Renal cortex interstitium (tissue), 11 donors: ENCODE measurements at regions not wholly inside any gene's neighbourhood (a gene's known extent, or its start where the extent isn't known, plus 50 kb on each side); places are given as distances from the start of the nearest gene placed in this dataset.

Experiments
- DNase-seq, 11 donors: peaks; one replicate each; pipeline ENCODE4 v3.0.0-alpha.2; 2013; ENCODE audit warnings: low read depth in 9 of 11, low spot score in 4 of 11; ENCODE audit errors: extremely low read depth in 1 of 11

- DNase-seq = no peak
Observed at GRCh38 chr9:90287567-90288274, 354.9 kb downstream of the DIRAS2 start.

GRCh38 chr9:90288275-90288639 lies 354.4 kb downstream of the DIRAS2 start:
- DNase-seq = no peak

DNA sequence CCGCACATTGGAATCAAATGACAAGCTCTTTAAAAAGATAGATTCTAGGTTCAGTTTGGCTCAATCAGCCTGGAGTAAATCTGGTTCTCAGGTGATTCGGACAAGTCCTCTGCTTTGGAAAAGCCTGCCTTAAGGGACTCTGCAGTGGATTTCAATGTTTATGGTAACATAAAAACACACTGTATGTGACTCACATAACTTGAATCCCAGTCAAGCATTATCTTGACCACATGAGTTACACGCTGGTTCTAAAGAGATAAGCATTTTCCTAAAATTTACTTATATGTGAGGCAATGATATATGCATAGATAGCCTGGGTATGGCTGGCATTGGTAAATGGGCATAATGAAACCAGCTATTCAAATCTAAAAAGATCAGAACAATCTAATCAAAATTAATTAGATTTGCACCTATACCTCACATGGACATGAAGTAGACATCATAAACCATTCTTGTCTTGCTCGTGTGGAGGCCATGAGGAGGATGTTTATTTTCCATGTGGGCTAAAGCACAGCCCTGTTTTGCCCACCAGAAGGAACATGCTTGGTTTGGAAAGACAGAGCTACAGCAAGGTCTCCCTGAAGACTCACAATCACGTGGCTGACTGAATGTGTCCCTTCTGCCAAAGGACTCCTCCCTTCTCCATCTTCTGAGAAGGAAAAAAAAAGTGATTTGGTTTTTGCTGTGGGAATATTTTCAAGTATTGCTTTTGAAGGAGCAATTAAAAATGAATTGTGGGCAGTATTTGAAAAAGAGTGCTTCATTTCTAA lies 351.7 kb downstream of the DIRAS2 start:
- no peak for DNase-seq

- DNase-seq = no peak
Observed at GRCh38 chr9:90296539-90296938, 346.1 kb downstream of the DIRAS2 start.

GRCh38 chr9:90299968-90300367 lies 342.7 kb downstream of the DIRAS2 start:
- DNase-seq = no peak

DNA sequence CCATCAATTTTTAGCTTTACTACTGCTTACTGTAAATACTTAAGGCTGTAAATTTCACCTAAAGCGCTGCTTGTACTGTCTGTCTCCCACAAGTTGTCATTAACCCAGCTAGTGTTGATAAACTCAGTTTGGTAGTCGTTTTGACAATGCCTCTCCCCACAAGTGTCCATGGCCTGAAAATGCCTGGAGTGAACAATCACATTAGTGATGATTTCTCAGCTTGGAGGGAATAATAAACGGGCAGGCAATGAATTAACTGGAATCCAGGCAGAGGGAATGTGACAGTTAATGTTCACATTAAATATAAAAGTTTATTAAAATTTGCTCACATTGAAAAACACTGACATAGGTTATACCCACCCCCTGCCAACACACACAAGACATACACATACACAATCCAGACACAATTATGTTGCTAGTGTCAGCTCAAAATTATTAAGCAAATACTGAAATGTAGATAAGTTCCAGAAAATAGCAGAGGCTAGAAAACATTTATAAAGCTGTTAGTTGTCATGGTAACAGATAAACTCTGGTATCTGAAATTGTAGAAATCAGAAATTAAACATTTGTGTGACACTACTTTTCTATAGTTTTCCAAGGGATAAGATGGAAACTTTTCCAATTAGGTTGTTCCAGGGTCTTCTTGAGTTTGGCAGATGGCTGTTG lies 341.9 kb downstream of the DIRAS2 start:
- DNase-seq = no peak

- DNase-seq = no peak
Observed at GRCh38 chr9:90301277-90301653, 341.4 kb downstream of the DIRAS2 start.

GRCh38 chr9:90303655-90304054 lies 339.0 kb downstream of the DIRAS2 start:
- no peak for DNase-seq

- DNase-seq = no peak
Observed at GRCh38 chr9:90306158-90306557, 336.5 kb downstream of the DIRAS2 start.

GRCh38 chr9:90307167-90307833 lies 335.3 kb downstream of the DIRAS2 start:
- DNase-seq = peak in 8 of 11 donors; percentile 26 to 61 (median 56)

GRCh38 chr9:90307891-90308290 lies 334.7 kb downstream of the DIRAS2 start:
- no peak for DNase-seq

DNA sequence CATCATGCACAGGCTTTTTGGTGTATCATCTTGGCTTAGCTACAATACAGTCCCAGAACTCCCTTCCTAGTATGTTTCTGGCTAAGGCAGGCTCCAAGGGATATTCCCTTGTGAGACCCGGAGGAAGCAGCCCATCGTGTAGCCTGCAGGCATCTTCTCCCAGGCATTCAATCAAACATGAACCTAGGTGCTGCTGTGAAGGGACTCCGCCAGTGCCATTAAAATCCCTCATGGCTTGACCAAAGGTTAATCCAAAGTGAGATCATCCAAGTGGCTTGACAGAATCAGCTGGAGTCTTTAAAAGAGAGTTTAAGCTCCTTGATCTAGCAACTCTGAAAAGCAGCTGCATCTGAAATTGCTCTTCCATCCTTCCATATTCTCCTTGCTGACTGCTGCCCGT lies 333.9 kb downstream of the DIRAS2 start:
- peak in 1 of 11 donors; percentile 43 for DNase-seq

GRCh38 chr9:90309809-90310520 lies 332.7 kb downstream of the DIRAS2 start:
- DNase-seq = peak in 6 of 11 donors; percentile 27 to 67 (median 46)

DNA sequence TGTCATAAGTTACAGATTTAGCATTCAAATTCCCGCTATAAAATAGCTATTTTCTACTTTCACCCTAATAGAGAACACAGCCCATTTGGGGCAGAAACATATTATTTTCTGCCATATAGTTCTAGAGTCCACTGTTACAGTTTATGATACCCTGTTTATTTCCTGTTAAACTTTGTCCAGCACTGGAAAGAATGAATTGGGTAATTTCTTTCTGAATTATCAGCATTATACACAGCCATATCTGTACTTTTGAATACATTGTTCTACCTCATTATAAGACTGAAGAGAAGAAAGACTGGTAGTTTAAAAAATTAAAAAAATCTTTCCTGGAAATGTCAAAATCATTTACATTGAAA lies 332.1 kb downstream of the DIRAS2 start:
- no peak for DNase-seq

- DNase-seq = no peak
Observed at GRCh38 chr9:90311811-90312210, 330.8 kb downstream of the DIRAS2 start.

DNA sequence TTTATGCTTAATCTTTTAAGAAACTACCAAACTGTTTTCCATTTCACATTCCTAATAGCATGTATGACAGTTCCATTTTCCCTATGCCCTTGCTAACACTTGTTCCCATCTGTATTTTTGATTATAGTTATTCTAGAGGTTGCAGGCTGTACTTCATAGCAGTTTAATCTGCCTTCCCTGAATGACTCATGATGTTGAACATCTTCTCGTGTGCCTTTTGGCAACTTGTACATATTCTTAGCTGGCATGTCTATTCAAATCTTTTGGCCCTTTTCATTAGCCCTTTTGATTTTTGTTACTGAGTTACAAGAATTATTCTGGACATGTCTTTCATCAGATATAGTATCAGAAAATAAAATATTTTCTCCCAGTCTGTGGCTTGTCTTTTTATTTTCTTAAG lies 320.3 kb downstream of the DIRAS2 start:
- DNase-seq = no peak

- no peak for DNase-seq
Observed at GRCh38 chr9:90325913-90326653, 316.5 kb downstream of the DIRAS2 start.

GRCh38 chr9:90330231-90330630 lies 312.4 kb downstream of the DIRAS2 start:
- DNase-seq = no peak
